Activated T-cell treated with anti-CD3 and anti-CD28 coated beads for 24 hours (primary cell): ENCODE measurements at regions not wholly inside any gene's neighbourhood (a gene's known extent, or its start where the extent isn't known, plus 50 kb on each side); places are given as distances from the start of the nearest gene placed in this dataset.

Source experiments
- DNase-seq: peaks from one replicate; pipeline ENCODE4 v3.0.0-alpha.2; 2020; ENCODE audit warnings: low read depth

DNA sequence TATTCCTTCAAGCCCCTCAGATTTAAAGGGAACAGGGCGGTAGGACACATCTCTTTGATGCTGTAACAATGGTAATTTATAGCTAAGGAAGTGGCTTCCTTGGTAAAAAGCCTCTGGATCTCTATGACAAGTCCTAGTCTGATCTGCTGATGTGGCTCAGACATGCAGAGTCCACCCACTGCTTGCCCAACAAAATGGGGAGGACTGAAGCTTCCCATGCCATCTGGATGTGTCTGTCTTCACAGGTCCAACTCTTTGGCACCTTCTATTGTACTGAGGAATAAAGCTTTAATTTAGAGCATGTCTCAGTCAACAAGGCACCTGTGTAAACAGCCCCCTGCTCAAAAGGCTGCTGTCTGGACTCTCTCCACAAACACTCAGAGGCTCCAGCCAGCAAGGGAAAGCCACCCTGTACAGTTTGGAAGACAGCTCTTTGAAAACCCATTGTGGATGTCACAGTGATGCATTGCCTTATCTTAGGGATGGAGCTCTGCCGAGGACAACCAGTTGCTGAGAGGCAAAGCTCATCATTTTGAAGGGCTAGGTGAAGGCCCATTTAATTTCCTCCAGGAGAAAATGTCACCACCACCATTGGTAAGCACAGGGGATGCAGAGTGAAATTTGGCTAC lies 348.6 kb upstream of the GRM7 start:
- DNase-seq = no peak

GRCh38 chr3:6516143-6516542 lies 344.8 kb upstream of the GRM7 start:
- no peak for DNase-seq

DNA sequence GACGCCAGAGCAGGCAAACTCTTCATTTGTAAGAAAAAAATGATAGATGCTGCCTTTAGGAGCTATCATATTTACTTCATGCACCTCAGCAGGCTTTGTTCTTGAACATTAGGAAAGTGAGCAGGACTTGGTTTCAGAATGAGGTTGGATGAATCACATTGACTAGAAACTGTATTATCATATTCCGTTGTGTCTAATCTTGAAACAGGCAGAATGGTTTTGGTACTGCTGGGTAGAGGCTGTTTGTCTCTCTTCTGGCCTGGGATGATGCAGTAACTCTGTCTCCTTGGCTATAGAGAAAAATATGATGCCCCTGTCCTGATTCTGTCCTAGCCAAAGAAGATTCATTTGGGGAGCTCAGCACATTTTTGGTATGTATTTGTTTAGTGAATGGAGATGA lies 344.2 kb upstream of the GRM7 start:
- DNase-seq = no peak

- DNase-seq = no peak
Measured at GRCh38 chr3:6518709-6519345, 342.1 kb upstream of the GRM7 start.

DNA sequence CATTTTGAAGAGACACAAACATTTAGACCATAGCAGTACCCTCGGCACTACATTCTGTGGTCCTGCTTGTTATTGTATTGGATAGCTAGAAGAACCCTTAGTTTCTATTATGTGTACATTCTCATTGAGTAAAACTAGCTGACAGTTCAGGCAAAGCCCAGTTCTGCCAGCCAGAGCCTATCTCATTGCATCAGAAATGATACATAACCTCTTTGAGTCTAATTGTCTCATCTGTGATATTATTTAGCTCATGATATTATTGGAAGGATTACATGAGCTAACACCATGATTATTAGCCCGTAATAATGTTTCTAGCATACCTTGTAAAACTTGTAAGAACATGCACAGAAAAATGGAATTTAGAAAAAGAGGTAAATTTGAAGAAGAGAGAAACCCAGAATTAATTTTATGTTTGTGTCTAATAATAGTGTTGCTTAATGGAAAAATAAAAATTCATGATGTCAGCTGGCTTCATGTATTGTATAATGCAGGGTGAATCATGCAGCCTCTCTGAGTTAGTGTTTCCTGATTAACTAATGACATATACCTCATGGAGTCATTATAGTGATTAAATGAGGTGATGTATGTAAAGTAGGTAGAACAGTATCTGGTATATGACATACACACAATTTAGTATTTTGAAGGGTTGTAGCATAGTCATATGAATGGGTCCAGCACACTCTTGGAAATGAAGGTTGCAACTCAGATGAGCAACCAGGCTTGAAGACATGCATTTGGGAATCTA lies 339.4 kb upstream of the GRM7 start:
- no peak for DNase-seq

DNA sequence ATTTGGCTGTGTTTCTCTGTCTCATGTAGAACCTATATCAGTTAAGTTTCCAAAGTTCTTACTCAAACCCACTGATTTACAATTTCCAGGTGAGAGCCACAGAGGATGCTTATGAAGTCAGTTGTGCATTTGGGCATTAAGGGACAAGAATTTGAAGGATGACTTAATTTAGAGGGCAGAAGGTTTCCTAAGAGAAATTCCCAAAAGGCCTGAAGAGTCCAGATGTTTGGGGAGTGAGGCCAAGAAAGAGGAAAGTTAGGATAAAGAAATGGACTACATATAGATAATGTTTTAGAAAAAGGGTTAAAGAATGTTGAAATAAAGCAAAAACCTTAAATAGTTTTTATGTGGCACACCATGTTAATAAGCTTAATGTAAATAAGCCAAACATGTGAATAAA lies 338.7 kb upstream of the GRM7 start:
- DNase-seq = no peak

- no peak for DNase-seq
Measured at GRCh38 chr3:6523043-6523442, 337.9 kb upstream of the GRM7 start.

DNA sequence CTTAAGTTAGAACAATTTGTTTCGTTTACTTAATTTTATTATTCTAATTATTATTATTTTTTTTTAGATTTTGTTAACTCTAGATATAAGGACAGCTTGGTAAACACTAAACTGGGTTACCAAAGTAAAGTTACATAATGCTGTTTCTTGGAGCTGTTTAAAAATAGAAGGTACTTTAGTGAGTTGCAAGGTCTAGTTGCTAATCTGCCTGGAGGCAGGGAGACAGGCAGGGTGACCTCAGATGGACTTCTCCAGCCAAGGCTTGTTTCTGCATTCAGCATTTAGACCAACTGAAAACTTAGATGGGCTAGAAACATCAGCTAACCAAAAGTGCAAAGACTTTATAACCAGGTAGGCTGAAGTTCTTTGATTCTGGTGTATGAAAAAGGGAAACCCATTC lies 336.4 kb upstream of the GRM7 start:
- DNase-seq = no peak

- no peak for DNase-seq
Measured at GRCh38 chr3:6526321-6526720, 334.6 kb upstream of the GRM7 start.

- no peak for DNase-seq
Measured at GRCh38 chr3:6526861-6527260, 334.1 kb upstream of the GRM7 start.

- DNase-seq = no peak
Measured at GRCh38 chr3:6528951-6529350, 332.0 kb upstream of the GRM7 start.

DNA sequence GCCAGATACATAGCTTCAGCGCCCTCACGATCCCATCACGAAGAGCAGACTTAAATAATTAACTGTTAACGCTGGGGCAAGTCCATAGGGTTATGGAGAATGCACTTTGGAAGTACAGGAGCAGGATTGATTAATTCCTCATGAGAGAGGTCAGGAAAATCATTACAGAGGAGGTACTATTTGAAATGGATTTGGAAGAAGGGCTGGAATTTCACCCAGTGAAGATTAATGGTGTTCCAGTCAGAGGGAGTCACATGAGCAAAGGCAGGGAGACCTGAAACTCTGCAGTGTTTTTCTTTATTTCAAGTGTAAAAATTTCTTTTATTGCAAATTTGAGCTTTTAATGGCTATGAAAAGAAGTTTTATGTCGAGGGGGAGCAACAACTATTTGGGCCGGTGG lies 329.8 kb upstream of the GRM7 start:
- no peak for DNase-seq

DNA sequence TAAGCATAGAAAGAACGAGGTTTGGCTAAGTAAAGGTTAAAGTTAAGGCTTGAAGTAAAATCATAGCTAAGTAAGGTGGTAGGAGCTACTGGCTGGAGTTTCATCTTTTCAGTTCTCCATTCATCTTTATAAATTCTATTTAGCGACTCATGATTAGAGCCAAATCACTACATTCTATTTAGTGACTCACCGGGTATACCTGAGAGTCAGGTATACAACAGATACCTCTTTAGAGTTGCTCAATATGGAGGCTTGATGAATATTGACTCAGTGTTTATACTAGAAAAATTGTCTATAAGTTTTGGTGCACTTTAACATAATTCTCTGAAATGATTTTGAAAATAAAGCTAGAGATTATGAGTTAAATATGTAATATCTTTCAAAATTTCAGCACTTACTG lies 328.8 kb upstream of the GRM7 start:
- DNase-seq = no peak

GRCh38 chr3:6540981-6541380 lies 319.9 kb upstream of the GRM7 start:
- DNase-seq = no peak

DNA sequence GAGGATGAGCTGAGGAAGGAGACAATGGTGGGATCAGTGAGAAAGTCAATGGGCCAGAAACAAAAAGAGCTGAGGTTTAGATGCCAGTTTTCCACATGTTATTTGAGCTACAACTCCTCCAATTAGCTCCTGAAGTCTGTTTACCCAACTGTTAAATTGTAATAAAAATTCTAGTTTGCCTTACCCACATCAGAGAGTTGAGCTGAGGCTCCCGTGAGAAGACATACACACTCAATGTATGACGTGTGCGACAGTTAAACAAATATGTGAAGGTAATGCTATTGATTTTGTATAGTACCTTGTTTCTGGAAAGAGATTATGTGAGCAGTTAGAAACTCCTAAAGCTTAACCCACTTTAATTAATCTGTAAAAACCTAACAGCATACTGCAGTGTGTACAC lies 318.1 kb upstream of the GRM7 start:
- no peak for DNase-seq

DNA sequence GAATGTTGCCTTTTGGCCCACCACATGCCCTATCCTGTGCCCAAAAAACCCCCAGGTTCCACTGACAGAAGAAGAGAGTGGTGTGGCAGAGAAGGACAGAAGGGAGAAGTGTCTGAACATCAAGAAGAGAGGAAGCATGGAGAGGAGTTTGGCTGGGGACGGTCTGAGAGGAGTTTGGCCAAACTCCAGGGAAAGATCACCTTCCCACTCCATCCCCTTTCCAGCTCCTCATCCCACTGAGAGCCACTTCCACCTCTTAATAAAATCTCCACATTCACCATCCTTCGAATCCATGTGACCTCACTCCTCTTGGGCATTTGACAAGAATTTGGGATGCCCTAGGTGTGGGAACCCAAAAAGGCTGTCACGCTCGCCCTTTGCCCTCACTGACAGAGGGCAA lies 311.6 kb upstream of the GRM7 start:
- DNase-seq = no peak

- no peak for DNase-seq
Measured at GRCh38 chr3:6551165-6551564, 309.8 kb upstream of the GRM7 start.

GRCh38 chr3:6560259-6560658 lies 300.7 kb upstream of the GRM7 start:
- DNase-seq = no peak

GRCh38 chr3:6567241-6567640 lies 293.7 kb upstream of the GRM7 start:
- no peak for DNase-seq

GRCh38 chr3:6568999-6569493 lies 291.9 kb upstream of the GRM7 start:
- DNase-seq = no peak

DNA sequence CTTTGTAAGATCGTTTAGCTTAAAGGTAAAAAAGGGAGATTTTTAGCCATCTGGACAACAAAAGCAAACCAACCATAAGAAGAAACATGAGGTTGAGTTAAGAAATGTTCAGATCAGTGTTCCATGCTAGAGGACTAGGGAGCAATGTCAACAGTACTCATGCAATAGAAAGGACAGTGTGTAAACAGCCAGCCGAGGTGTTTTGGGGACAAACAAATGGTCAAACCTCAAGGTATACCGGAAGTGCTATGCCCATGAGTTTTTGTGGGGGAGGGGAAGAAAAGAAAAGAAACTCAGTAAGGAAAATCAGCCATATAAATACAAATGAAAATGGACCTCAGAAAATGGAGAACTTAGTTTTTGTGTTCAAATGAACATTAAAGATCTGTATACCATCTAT lies 289.5 kb upstream of the GRM7 start:
- DNase-seq = no peak

DNA sequence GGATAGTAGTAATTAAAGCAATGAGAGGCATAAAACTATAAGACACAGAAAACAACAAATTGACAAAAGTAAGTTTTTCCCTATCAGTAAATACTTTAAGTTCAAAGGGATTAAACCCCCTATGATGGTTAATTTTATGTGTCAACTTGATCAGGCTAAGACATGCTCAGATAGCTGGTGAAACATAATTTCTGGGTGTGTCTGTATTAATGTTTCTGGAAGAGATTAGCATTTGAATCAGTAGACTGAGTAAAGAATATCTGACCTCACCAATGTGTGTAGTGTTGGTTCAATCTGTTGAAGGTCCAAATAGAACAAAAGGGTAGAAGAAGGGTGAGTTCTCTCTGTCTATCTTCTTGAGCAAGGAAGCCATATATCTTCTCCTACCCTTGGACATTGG lies 283.3 kb upstream of the GRM7 start:
- no peak for DNase-seq

- no peak for DNase-seq
Measured at GRCh38 chr3:6578526-6578925, 282.4 kb upstream of the GRM7 start.
